SU-DHL-6 (cell line): ENCODE measurements at regions not wholly inside any gene's neighbourhood (a gene's known extent, or its start where the extent isn't known, plus 50 kb on each side); places are given as distances from the start of the nearest gene placed in this dataset.

ENCODE experiments used
- H2AFZ ChIP-seq: fragments of 200-600 bp; sonication (generic); 2 replicates; pipeline ENCODE4 v1.6.1; 2014; ENCODE audit warnings: low read depth, mild to moderate bottlenecking, moderate library complexity, mixed read lengths, antibody characterized with exemption, low read length; ENCODE audit not compliant: severe bottlenecking
- H3F3A ChIP-seq: fragments of 200-600 bp; shearing (Covaris generic); 2 replicates; pipeline ENCODE4 v1.6.0; 2016; ENCODE audit warnings: antibody characterized with exemption, mild to moderate bottlenecking; ENCODE audit not compliant: insufficient read depth
- H3K27ac ChIP-seq: fragments of 200-600 bp; sonication (generic); 2 replicates; pipeline ENCODE4 v1.5.1; 2016; ENCODE audit warnings: low read depth, mild to moderate bottlenecking, low read length, moderate library complexity, mixed read lengths
- H3K27me3 ChIP-seq: fragments of 200-600 bp; sonication (generic), shearing (Covaris generic); 2 replicates; pipeline ENCODE4 v1.6.0; 2014; ENCODE audit warnings: mild to moderate bottlenecking, low read length
- H3K36me3 ChIP-seq: fragments of 200-600 bp; sonication (generic); 2 replicates; pipeline ENCODE4 v1.6.1; 2014; ENCODE audit warnings: mild to moderate bottlenecking, low read length, mixed read lengths
- H3K4me2 ChIP-seq: fragments of 300-600, 200-600 bp; shearing (Covaris generic), sonication (generic); 2 replicates; pipeline ENCODE4 v1.6.0; 2014; ENCODE audit warnings: low read length, low read depth, mild to moderate bottlenecking; ENCODE audit not compliant: poor library complexity, severe bottlenecking
- H3K4me3 ChIP-seq: fragments of 200-600 bp; sonication (generic); 2 replicates; pipeline ENCODE4 v1.5.1; 2014; ENCODE audit warnings: antibody characterized with exemption, low read length, mild to moderate bottlenecking, mixed read lengths; ENCODE audit not compliant: insufficient read depth, poor library complexity, severe bottlenecking
- H3K79me2 ChIP-seq: fragments of 200-600 bp; sonication (generic); 2 replicates; pipeline ENCODE4 v1.6.1; 2014; ENCODE audit warnings: mild to moderate bottlenecking, low read length, moderate library complexity; ENCODE audit not compliant: insufficient read depth
- H3K9ac ChIP-seq: fragments of 200-600 bp; sonication (generic); 2 replicates; pipeline ENCODE4 v1.7.0; 2014; ENCODE audit warnings: mild to moderate bottlenecking, low read length
- H3K9me2 ChIP-seq: fragments of 200-600 bp; sonication (generic); replicated peaks from 2 replicates; pipeline ENCODE4 v1.6.1; 2014; ENCODE audit warnings: low read length; ENCODE audit not compliant: insufficient read depth
- H3K9me3 ChIP-seq: fragments of 200-600 bp; sonication (generic); 2 replicates; pipeline ENCODE4 v1.6.1; 2014; ENCODE audit warnings: low read length, mixed read lengths; ENCODE audit not compliant: insufficient read depth
- H4K20me1 ChIP-seq: fragments of 200-600 bp; sonication (generic); 2 replicates; pipeline ENCODE4 v1.6.1; 2014; ENCODE audit warnings: low read depth, mild to moderate bottlenecking, antibody characterized with exemption, low read length, moderate library complexity, mixed read lengths
- CTCF ChIP-seq: fragments of 200-600 bp; sonication (generic); IDR thresholded peaks from one replicate; pipeline ENCODE4 v1.5.1; 2017; ENCODE audit warnings: antibody characterized with exemption, mild to moderate bottlenecking, low read length, moderate library complexity; ENCODE audit not compliant: insufficient read depth, poor library complexity, severe bottlenecking
- EZH2phosphoT487 ChIP-seq: fragments of 200-600 bp; sonication (generic), shearing (Covaris generic); conservative IDR thresholded peaks from 2 replicates; pipeline ENCODE4 v1.6.1; 2018; ENCODE audit warnings: mild to moderate bottlenecking, antibody characterized with exemption, low read length, moderate library complexity, mixed read lengths

- no peaks in the 10 kb centered on the region for H3K36me3 ChIP-seq
Observed at GRCh38 chr3:110478377-110479054, 593.1 kb upstream of the NECTIN3 start.

GRCh38 chr3:110479731-110480130 is 591.9 kb upstream of the NECTIN3 start:
- Histone ChIP-seq H3K27me3 (no peaks in the 10 kb centered on the region), H3K36me3 (no peaks in the 10 kb centered on the region), H3K9me2 (no peaks in the 10 kb centered on the region), H3K9ac (no peak overlapping the region), H3K79me2 (no peaks in the 10 kb centered on the region), H3F3A (no peaks in the 10 kb centered on the region), H4K20me1 (no peaks in the 10 kb centered on the region), H2AFZ (no peak overlapping the region), H3K4me3 (no peak overlapping the region), H3K27ac (no peak overlapping the region), H3K9me3 (no peaks in the 10 kb centered on the region), H3K4me2 (no peak overlapping the region)
- TF ChIP-seq CTCF (no peak), EZH2phosphoT487 (no peak)

More at GRCh38 chr3:110478377-110479054, 593.1 kb upstream of the NECTIN3 start:
- H3K27ac ChIP-seq, result no peak overlapping the region
- no peak overlapping the region for H3K4me3 ChIP-seq
- H4K20me1 ChIP-seq, result no peaks in the 10 kb centered on the region
- no peak overlapping the region for H2AFZ ChIP-seq
- H3K79me2 ChIP-seq, result no peaks in the 10 kb centered on the region
- no peak for TF ChIP-seq CTCF
- no peak for TF ChIP-seq EZH2phosphoT487
- no peaks in the 10 kb centered on the region for H3K27me3 ChIP-seq
- H3K9me3 ChIP-seq, result no peaks in the 10 kb centered on the region
- H3K9me2 ChIP-seq, result no peaks in the 10 kb centered on the region
- H3K4me2 ChIP-seq, result no peak overlapping the region
- H3K9ac ChIP-seq, result no peak overlapping the region
- no peaks in the 10 kb centered on the region for H3F3A ChIP-seq

GRCh38 chr3:110485389-110485788 is 586.2 kb upstream of the NECTIN3 start:
- Histone ChIP-seq H3K9ac (no peak overlapping the region), H4K20me1 (no peaks in the 10 kb centered on the region), H3K79me2 (no peaks in the 10 kb centered on the region), H3K9me3 (no peaks in the 10 kb centered on the region), H3K4me2 (no peak overlapping the region), H3K27ac (no peak overlapping the region), H3K9me2 (no peaks in the 10 kb centered on the region), H2AFZ (no peak overlapping the region), H3K4me3 (no peak overlapping the region), H3K36me3 (no peaks in the 10 kb centered on the region), H3F3A (no peaks in the 10 kb centered on the region), H3K27me3 (no peaks in the 10 kb centered on the region)
- TF ChIP-seq EZH2phosphoT487 (no peak), CTCF (no peak)
